ENCODE measurements at regions not wholly inside any gene's neighbourhood (a gene's known extent, or its start where the extent isn't known, plus 50 kb on each side); places are given as distances from the start of the nearest gene placed in this dataset.

GRCh38 chr16:59535298-59535697 is 801.2 kb upstream of the GOT2 start:
- TF ChIP-seq CTCF (IDR thresholded peaks at IDR 0.05), result no peak
- no peak for TF ChIP-seq POLR2A (IDR thresholded peaks at IDR 0.05)

Data from stomach (tissue), 4 donors.